Gastrocnemius medialis (tissue), 4 donors: ENCODE measurements at regions not wholly inside any gene's neighbourhood (a gene's known extent, or its start where the extent isn't known, plus 50 kb on each side); places are given as distances from the start of the nearest gene placed in this dataset.

Experiments used
- CTCF ChIP-seq, 5 experiments: fragments of 450-650 bp in 3 of 5; fragments of 200-600 bp in 2 of 5; sonication (generic) in 2 of 5; IDR thresholded peaks in 4 of 5; conservative IDR thresholded peaks in 1 of 5; 1 replicate in 4 of 5; 2 replicates in 1 of 5; pipeline ENCODE4 v1.5.1; 2016 to 2019; ENCODE audit warnings: antibody characterized with exemption in 5 of 5, mild to moderate bottlenecking in 3 of 5, moderate library complexity in 3 of 5
- POLR2A ChIP-seq, 2 donors: fragments of 450-650 bp; IDR thresholded peaks; one replicate each; pipeline ENCODE4 v1.6.1; 2017; ENCODE audit warnings: antibody characterized with exemption in 2 of 2, mild to moderate bottlenecking in 2 of 2, moderate library complexity in 2 of 2

GRCh38 chr5:170449232-170449631, 54.6 kb upstream of the KCNIP1 start:
- no peak for TF ChIP-seq POLR2A (IDR thresholded peaks at IDR 0.05)
- TF ChIP-seq CTCF (IDR thresholded peaks at IDR 0.05 in 4 of 5, conservative IDR thresholded peaks at IDR 0.05 in 1 of 5): no peak
